ENCODE measurements at regions not wholly inside any gene's neighbourhood (a gene's known extent, or its start where the extent isn't known, plus 50 kb on each side); places are given as distances from the start of the nearest gene placed in this dataset.

- TF ChIP-seq CTCF (IDR thresholded peaks at IDR 0.05) = no peak
- no peak for TF ChIP-seq POLR2AphosphoS5 (IDR thresholded peaks at IDR 0.05)
- no peak for TF ChIP-seq POLR2A (IDR thresholded peaks at IDR 0.05; ENCODE audit: low read depth)
- no peak for TF ChIP-seq EP300 (IDR thresholded peaks at IDR 0.05)
Measured at GRCh38 chr12:105468464-105468863, 138.0 kb downstream of the C12orf75 start.

Measured in esophagus muscularis mucosa (tissue), 4 donors.